Right ventricle myocardium superior (tissue), 1 donor: ENCODE measurements at regions not wholly inside any gene's neighbourhood (a gene's known extent, or its start where the extent isn't known, plus 50 kb on each side); places are given as distances from the start of the nearest gene placed in this dataset.
"Not testable (repeated sequence)": the region's sequence is repeated elsewhere in the genome, so short reads cannot be mapped to it uniquely, and the experiment has no call there.

Source experiments
- ATAC-seq: fragments of 200-7000 bp; cut with Tn5 transposase; one replicate; pipeline ENCODE4 v1.9.1; 2020; ENCODE audit warnings: mild to moderate bottlenecking; ENCODE audit not compliant: poor library complexity
- DNase-seq: peaks from one replicate; pipeline ENCODE4 v3.0.0-alpha.2; 2020
- intact Hi-C: fragments of 100-400 bp; cut with DNase I; formaldehyde crosslinking; loops from one replicate; pipeline ENCODE4 v1.11.2; 2022
- donor health status: DM: no; HTN: yes; CAD: no; lungs with severe emphysema.

DNA sequence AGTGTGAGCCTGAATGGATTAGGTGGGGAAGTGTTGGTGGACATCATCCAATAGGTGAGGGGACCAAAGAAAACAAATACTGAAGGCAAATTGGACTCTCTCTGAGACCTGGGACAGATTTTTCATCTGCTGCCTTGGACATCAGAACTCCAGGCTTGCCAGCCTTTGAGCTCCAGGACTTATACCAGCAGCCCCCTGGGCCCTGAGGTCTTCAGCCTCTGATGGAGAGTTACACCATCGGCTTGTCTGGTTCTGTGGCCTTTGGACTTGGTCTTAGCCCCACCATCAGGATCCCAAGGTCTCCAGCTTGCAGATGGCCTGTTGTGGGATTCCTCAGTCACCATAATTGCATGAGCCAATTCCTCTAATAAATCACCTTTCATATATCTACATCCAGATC lies 80.8 kb upstream of the SLC8A3 start:
- intact Hi-C loops: no loop called here
- no peak for DNase-seq

DNA sequence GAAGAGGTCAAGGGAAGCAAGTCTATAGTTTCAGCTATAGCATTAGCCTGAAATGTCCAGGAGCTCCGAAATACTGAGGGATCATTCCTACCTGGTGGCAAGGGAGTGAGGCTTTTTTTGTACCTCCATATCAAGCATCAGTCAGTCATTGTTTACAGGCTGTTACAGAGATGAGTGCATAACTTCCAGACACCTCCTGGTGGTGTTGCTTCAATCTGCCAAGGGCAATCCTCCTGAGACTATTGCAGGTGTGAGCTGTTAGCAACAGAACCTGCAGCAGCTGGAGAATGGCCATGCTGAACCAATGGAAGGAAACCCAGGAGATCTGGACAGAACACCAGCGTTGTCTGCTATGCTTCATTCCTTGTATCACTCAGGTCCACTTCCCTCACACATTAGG lies 80.0 kb upstream of the SLC8A3 start:
- intact Hi-C loops: no loop called here
- DNase-seq (no peak), ATAC-seq (no peak)

More for the DNA sequence above, 80.8 kb upstream of the SLC8A3 start:
- no peak for ATAC-seq

DNA sequence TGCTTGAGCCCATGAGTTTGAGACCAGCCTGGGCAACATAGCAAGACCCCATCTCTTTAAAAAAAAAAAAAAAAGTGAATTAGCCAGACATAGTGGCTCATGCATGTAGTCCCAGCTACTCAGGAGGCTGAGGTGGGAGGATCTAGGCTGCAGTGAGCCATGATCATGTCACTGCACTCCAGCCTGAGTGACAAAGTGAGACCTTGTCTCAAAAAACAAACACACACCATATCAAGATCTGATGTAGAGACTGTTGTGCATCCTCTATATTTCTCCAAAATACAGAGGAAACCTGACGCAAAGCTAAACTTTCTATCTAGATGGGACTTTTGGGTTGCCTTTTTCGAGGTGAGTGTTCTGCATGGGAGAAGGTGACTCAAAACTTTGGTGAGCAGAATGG lies 77.4 kb upstream of the SLC8A3 start:
- DNase-seq: no peak
- intact Hi-C loops: no loop called here

DNA sequence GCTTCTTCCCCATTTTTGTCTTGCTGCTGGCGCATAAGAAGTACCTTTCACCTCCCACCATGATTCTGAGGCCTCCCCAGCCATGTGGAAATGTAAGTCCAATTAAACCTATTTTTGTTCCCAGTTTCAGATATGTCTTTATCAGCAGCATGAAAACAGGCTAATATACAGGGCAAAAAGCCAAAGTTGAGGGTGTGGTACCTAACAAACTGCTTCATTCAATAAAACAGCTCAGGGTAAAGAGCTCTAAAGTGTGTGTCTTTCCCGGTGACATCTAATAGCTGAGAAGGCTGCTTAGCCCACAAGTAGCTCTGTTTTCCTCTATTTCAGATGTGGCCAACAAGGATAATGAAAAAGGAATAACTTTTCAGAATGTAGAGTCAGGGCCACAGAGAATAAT lies 76.7 kb upstream of the SLC8A3 start:
- intact Hi-C loops: no loop called here
- DNase-seq: no peak
- no peak for ATAC-seq

More for the DNA sequence above, 77.4 kb upstream of the SLC8A3 start:
- no peak for ATAC-seq

DNA sequence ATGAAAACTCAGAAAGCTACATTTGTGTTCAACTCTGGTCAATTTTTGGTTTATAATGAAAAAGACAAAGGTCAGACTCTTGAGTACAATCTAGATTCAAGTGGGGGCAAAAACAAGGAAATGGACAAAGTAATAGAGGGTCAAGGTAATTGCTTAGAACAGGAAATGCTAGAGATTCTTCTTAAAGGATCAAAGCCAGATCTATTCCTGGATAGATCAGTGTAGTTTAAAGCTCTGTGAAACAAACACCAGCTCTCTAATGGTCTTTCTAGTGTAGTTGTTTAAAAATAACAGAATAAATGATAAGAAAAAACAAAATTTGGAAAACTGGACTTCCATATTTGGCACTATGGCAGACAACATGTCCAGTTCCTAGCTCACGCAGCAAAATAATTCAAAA lies 70.7 kb upstream of the SLC8A3 start:
- no peak for ATAC-seq
- DNase-seq: no peak
- intact Hi-C loops: no loop called here

DNA sequence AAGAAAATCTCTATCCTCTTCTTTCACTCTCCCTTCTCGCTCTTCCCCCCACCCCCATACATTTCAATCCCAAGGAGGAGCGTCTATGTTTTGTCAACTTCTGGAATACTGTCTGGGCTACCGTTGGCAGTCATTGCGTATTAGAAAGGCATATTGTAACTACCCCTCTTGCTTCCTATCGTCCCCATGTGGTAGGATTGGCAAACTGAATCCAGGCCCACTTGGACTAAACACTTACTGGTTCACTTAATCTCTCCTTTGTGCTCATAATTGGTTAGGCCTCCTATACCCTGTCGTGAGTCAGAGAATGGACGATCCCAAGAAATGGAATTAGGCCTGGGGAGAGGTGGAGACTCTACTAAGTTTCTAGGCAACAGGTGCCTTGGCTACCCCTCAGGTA lies 68.8 kb upstream of the SLC8A3 start:
- intact Hi-C loops: no loop called here

DNA sequence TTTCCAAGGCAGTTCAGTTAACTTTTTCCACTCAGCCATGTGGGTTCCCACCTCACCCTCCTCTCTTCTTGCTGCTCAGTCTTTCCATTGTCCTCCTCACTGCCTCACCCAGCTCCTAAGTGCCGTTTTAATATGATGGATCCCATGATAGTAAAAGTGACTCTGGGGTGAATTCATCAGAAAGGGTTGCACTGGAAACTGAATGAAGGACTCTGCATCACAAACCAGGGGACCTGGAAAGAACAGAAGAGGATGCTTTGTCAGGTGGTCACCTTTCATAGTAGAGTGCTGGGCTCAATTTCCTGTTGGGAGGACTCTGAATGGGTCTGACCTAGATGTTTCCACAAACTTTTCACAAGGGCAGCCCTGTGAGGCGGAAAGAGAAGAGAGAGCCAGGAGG lies 67.8 kb upstream of the SLC8A3 start:
- no peak for ATAC-seq
- DNase-seq: no peak
- intact Hi-C loops: no loop called here

More for the DNA sequence above, 68.8 kb upstream of the SLC8A3 start:
- DNase-seq: no peak
- ATAC-seq: no peak

DNA sequence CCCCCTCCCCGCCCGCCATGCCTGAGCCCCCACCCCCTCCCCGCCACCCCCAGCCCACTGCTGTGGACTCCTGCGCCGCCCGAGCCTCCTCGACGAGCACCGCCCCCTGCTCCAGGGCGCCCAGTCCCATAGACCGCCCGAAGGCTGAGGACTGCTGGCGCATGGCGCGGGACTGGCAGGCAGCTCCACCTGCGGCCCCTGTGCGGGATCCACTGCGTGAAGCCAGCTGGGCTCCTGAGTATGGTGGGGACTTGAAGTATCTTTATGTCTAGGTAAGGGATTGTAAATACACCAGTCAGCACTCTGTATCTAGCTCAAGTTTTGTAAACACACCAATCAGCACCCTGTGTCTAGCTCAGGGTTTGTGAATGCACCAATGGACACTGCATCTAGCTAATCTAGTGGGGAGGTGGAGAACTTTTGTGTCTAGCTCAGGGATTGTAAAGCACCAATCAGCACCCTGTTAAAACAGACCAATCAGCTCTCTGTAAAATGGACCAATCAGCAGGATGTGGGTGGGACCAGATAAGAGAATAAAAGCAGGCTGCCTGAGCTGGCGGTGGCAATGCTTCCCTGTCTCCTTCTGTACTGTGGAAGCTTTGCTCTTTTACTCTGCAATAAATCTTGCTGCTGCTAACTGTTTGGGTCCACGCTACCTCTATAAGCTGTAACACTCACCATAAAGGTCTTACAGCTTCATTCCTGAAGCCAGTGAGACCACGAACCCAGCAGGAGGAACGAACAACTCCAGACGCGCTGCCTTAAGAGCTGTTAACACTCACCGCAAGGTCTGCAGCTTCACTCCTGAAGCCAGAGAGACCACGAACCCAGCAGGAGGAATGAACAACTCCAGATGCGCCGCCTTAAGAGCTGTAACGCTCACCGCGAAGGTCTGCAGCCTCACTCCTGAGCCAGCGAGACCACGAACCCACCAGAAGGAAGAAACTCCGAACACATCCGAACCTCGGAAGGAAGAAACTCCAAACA lies 66.6 kb upstream of the SLC8A3 start:
- ATAC-seq, intact Hi-C loops, DNase-seq: not testable (repeated sequence)

DNA sequence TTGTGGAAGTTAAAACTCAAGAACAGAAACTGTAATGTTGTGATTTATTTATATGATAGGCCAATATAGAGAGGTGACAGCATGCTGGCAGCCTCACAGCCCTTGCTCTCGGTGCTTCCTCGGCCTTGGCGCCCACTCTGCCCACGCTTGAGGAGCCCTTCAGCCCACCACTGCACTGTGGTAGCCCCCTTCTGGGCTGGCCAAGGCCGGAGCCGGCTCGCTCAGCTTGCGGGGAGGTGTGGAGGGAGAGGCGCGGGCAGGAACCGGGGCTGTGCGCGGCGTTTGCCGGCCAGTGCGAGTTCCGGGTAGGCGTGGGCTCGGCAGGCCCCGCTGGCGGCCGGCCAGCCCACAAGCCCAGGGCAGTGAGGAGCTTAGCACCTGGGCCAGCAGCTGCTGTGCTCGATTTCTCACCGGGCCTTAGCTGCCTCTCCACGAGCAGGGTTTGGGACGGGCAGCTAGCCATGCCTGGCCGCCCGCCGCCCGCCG lies 65.8 kb upstream of the SLC8A3 start:
- DNase-seq (peak; percentile 58), ATAC-seq (peak; percentile 65)
- intact Hi-C loops: no loop called here

DNA sequence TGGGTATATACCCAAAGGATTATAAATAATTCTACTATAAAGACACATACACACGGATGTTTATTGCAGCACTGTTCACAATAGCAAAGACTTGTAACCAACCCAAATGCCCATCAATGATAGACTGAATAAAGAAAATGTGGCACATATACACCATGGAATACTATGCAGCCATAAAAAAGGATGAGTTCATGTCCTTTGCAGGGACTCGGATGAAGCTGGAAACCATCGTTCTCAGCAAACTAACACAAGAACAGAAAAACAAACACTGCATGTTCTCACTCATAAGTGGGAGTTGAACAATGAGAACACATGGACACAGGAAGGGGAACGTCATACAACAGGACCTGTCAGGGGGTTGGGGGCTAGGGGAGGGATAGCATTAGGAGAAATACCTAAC lies 64.8 kb upstream of the SLC8A3 start:
- intact Hi-C loops, DNase-seq, ATAC-seq: not testable (repeated sequence)

DNA sequence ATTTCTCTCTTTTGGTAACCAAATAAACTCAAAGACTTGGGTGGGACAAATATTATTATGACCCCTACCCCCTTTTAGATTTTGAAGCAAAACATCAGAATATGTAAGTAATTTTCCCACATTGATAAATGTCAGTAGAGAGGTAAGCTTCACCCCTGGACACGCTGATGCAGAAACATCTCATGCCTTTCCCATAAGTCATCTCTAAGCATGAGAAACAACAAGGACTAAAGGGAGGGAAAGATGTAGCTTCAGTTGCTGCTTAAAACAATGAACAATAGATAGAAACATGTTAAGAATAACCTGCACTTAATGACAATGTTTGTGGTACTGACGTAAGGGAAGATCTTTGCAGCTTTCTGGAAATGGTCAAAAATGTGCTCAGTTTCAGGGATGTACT lies 56.3 kb upstream of the SLC8A3 start:
- intact Hi-C loops: no loop called here
- no peak for ATAC-seq
- no peak for DNase-seq

DNA sequence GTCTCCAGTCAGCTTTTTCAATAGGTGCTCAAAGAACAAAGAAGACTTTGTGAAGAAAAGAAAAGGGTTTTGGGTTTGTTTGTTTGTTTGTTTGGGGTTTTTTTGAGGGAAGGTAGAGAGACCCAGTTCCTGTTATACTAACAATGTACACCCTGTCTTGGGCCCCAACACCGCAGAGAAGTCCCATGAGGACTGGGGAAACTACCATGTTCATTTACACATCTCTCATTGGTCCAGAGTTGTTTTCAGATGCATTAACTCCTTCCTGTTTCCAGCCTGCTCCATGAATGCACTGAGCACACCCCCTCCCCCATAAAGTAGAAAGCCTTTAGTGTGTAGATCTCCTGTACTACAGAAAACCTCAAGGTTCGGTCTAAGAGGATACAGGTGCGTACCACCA lies 51.1 kb upstream of the SLC8A3 start:
- ATAC-seq: no peak
- intact Hi-C loops: no loop called here
- DNase-seq: no peak

DNA sequence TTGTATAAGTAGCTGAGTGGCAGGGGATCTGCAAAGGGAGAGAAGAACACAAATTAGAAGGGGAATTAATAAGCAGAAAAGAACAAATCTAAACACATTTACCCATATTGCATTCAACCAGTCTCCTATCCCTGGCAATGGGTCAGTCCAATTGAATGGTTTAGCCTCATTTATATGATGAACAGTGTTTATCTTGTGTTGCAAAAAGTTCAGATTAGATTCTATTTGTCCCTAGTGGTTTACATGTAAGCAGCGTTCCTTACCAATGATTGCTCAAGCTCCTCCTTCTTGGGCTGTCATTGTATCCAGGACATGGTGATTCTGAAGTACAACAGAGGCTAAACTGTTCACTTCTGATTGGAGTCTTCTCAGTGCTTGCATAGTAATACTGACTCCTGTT lies 49.9 kb upstream of the SLC8A3 start:
- intact Hi-C loops, ATAC-seq, DNase-seq: not testable (repeated sequence)
